ENCODE measurements at regions not wholly inside any gene's neighbourhood (a gene's known extent, or its start where the extent isn't known, plus 50 kb on each side); places are given as distances from the start of the nearest gene placed in this dataset.

GRCh38 chr11:70712471-70712870, 314.1 kb downstream of the CTTN start:
- no peaks in the 10 kb centered on the region for H3K79me1 ChIP-seq (ENCODE audit: insufficient read depth, low read depth, low read length, poor library complexity, severe bottlenecking)

More at GRCh38 chr11:70712471-70712870, 314.1 kb downstream of the CTTN start:
- no peak overlapping the region for H3K23ac ChIP-seq (ENCODE audit: insufficient read length, low read depth, low read length)
- no peak overlapping the region for H2BK20ac ChIP-seq (ENCODE audit: low read depth, low read length, poor library complexity, severe bottlenecking)
- H2BK12ac ChIP-seq (ENCODE audit: insufficient read length, low read depth, low read length) = no peak overlapping the region
- no peak overlapping the region for H3K9ac ChIP-seq (ENCODE audit: extremely low read depth, insufficient read length, low read length)
- no peak overlapping the region for H2BK15ac ChIP-seq (ENCODE audit: low read depth, low read length)
- no peak overlapping the region for H2AFZ ChIP-seq (ENCODE audit: low read length)
- peaks cover 2% of the 10 kb centered on the region; the same call in 1 of the 2 replicates for H3K4me1 ChIP-seq (ENCODE audit: insufficient read depth, low read length)
- H4K8ac ChIP-seq (replicated peaks; ENCODE audit: insufficient read length, low read depth, low read length) = no peak overlapping the region
- no peak overlapping the region for H4K5ac ChIP-seq (ENCODE audit: insufficient read length, low read depth, low read length)
- Mint-ChIP-seq H3K4me1 (peaks cover 21 to 41% of the 10 kb centered on the region in 2 experiments), H3K4me3 (no peak overlapping the region; a peak in 1 of 5 replicates), H3K27me3 (ENCODE audit: low read depth) (peaks cover 1% of the 10 kb centered on the region), H3K27ac (peak overlapping the region in 1 of 3 experiments; percentile 49; a peak in 1 of 7 replicates), H3K36me3 (ENCODE audit: insufficient read depth in 1 of 3, low read depth in 3 of 3) (no peaks in the 10 kb centered on the region; a peak in 1 of 7 replicates), H3K9me3 (no peaks in the 10 kb centered on the region; a peak in 1 of 5 replicates)
- H3K9me3 ChIP-seq (ENCODE audit: control insufficient read depth, low read depth, low read length) = no peaks in the 10 kb centered on the region
- no CpG with 5 or more reads among the region's 10 CpGs for WGBS (ENCODE audit: extremely low coverage, insufficient read length, low lambda C conversion rate)
- no peaks in the 10 kb centered on the region for H4K20me1 ChIP-seq (ENCODE audit: control insufficient read depth, insufficient read depth, insufficient read length)
- H3K4ac ChIP-seq (ENCODE audit: low read depth, low read length) = no peak overlapping the region
- no peaks in the 10 kb centered on the region; the same call in 1 of the 2 replicates for H3K79me2 ChIP-seq (ENCODE audit: insufficient read depth, low read length)
- H3K14ac ChIP-seq (ENCODE audit: insufficient read depth, low read length) = no peak overlapping the region
- no peak overlapping the region for H3K56ac ChIP-seq (ENCODE audit: insufficient read length, low read depth, low read length)
- H3K23me2 ChIP-seq (ENCODE audit: insufficient read length, low read depth, low read length, poor library complexity, severe bottlenecking) = no peaks in the 10 kb centered on the region
- no peak overlapping the region for H2BK120ac ChIP-seq (ENCODE audit: low read depth, low read length, poor library complexity, severe bottlenecking)
- H2AK5ac ChIP-seq (ENCODE audit: insufficient read length, low read length) = no peak overlapping the region
- no peaks in the 10 kb centered on the region for H3K27me3 ChIP-seq (ENCODE audit: insufficient read depth, low read length)
- H3K4me2 ChIP-seq (ENCODE audit: insufficient read depth, insufficient read length, low read length) = no peak overlapping the region
- no peak overlapping the region for H3K27ac ChIP-seq (ENCODE audit: insufficient read length, low read depth, low read length)
- TF ChIP-seq CTCF (conservative IDR thresholded peaks at IDR 0.05) = no peak
- H3T11ph ChIP-seq (ENCODE audit: low read length) = no peak overlapping the region
- H3K18ac ChIP-seq (ENCODE audit: insufficient read length, low read depth, low read length) = no peak overlapping the region
- peak; percentile 50 for DNase-seq
- H4K91ac ChIP-seq (ENCODE audit: insufficient read length, low read depth, low read length) = no peak overlapping the region
- H2BK5ac ChIP-seq (ENCODE audit: insufficient read length, low read length) = no peak overlapping the region
